ENCODE measurements at regions not wholly inside any gene's neighbourhood (a gene's known extent, or its start where the extent isn't known, plus 50 kb on each side); places are given as distances from the start of the nearest gene placed in this dataset.

- TF ChIP-seq CTCF (IDR thresholded peaks at IDR 0.05; ENCODE audit: insufficient read depth, low read length, poor library complexity, severe bottlenecking) (no peak), EZH2phosphoT487 (conservative IDR thresholded peaks at IDR 0.05; ENCODE audit: low read length) (no peak)
These were observed 289.8 kb downstream of the RAD51AP2 start for GRCh38 chr2:17228461-17228860.

Data from SU-DHL-6 (cell line).